GM12878 (cell line): ENCODE measurements at regions not wholly inside any gene's neighbourhood (a gene's known extent, or its start where the extent isn't known, plus 50 kb on each side); places are given as distances from the start of the nearest gene placed in this dataset.

ENCODE experiments used
- BCL11A ChIP-seq: IDR thresholded peaks from 2 replicates; pipeline ENCODE4 v1.6.1; 2011; ENCODE audit warnings: low read depth, low read length
- EZH2 ChIP-seq: IDR thresholded peaks from 2 replicates; pipeline ENCODE4 v1.6.1; 2012; ENCODE audit warnings: low read depth, mild to moderate bottlenecking, control low read depth, inconsistent platforms, low read length, borderline replicate concordance; ENCODE audit not compliant: control insufficient read depth
- POLR2A ChIP-seq: IDR thresholded peaks from 2 replicates; pipeline ENCODE4 v1.6.1; 2011; ENCODE audit warnings: low read depth, mild to moderate bottlenecking, low read length
- POLR2AphosphoS5 ChIP-seq: IDR thresholded peaks from 2 replicates; pipeline ENCODE4 v1.6.1; 2011; ENCODE audit warnings: mild to moderate bottlenecking, low read length, inconsistent platforms
- POU2F2 ChIP-seq: IDR thresholded peaks from 3 replicates; pipeline ENCODE4 v1.6.1; 2011; ENCODE audit warnings: low read depth, mild to moderate bottlenecking, low read length, borderline replicate concordance
- SMAD1 ChIP-seq: fragments of 450-650 bp; IDR thresholded peaks from 2 replicates; pipeline ENCODE4 v1.6.1; 2018; ENCODE audit warnings: mild to moderate bottlenecking, low read depth; ENCODE audit not compliant: partially characterized antibody
- TCF7 ChIP-seq: IDR thresholded peaks from 2 replicates; pipeline ENCODE4 v1.6.1; 2014; ENCODE audit warnings: antibody characterized with exemption, borderline replicate concordance
- TF ChIP-seq, protein P1 (sequence below), 3 experiments: IDR thresholded peaks in 2 of 3; conservative IDR thresholded peaks in 1 of 3; 2 replicates each; pipeline ENCODE4 v1.5.1; 2011; ENCODE audit warnings: low read depth in 3 of 3, low read length in 3 of 3, mild to moderate bottlenecking in 3 of 3, control low read depth in 2 of 3, moderate library complexity in 2 of 3, inconsistent platforms in 1 of 3, mixed read lengths in 1 of 3; ENCODE audit not compliant: control insufficient read depth in 2 of 3, insufficient read depth in 1 of 3; ENCODE audit errors: extremely low read depth in 1 of 3

DNA sequence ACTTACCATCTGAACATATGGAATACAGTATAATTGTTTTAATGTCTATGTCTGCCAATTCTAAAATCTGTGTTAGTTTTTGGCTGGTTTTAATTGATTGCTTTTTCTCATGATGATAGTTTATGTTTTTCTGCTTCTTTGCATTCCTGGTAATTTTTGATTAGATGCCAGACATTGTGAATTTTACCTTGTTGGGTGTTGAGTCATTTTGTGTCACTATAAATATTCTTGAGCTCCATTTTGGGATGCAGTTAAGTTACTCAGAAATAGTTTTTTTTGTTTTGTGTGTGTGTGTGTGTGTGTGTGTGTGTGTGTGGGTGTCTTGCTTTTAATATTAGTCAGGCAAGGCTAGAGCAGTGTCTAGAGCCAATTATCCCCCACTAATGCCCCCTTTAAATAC, 818.8 kb upstream of the NR2F2 start:
- TF ChIP-seq, protein P1, sequence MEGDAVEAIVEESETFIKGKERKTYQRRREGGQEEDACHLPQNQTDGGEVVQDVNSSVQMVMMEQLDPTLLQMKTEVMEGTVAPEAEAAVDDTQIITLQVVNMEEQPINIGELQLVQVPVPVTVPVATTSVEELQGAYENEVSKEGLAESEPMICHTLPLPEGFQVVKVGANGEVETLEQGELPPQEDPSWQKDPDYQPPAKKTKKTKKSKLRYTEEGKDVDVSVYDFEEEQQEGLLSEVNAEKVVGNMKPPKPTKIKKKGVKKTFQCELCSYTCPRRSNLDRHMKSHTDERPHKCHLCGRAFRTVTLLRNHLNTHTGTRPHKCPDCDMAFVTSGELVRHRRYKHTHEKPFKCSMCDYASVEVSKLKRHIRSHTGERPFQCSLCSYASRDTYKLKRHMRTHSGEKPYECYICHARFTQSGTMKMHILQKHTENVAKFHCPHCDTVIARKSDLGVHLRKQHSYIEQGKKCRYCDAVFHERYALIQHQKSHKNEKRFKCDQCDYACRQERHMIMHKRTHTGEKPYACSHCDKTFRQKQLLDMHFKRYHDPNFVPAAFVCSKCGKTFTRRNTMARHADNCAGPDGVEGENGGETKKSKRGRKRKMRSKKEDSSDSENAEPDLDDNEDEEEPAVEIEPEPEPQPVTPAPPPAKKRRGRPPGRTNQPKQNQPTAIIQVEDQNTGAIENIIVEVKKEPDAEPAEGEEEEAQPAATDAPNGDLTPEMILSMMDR (IDR thresholded peaks at IDR 0.05 in 2 of 3, conservative IDR thresholded peaks at IDR 0.05 in 1 of 3; ENCODE audit: control insufficient read depth in 2 of 3, extremely low read depth in 1 of 3, insufficient read depth in 1 of 3, low read depth in 3 of 3, low read length in 3 of 3) = no peak
- TF ChIP-seq POLR2AphosphoS5 (no peak), BCL11A (no peak), POU2F2 (no peak), TCF7 (no peak), SMAD1 (no peak), POLR2A (no peak), EZH2 (no peak)
